SK-N-SH treated with all-trans-retinoic acid at 6 μM for 48 hours (cell line): ENCODE measurements at regions not wholly inside any gene's neighbourhood (a gene's known extent, or its start where the extent isn't known, plus 50 kb on each side); places are given as distances from the start of the nearest gene placed in this dataset.

Source experiments
- ATAC-seq: fragments of 200-7000 bp; cut with Tn5 transposase; 3 replicates; pipeline ENCODE4 v1.9.1; 2020; ENCODE audit warnings: mild to moderate bottlenecking, moderate library complexity
- ARNTL ChIP-seq: fragments of 450-650 bp; formaldehyde crosslinking; IDR thresholded peaks from 2 replicates; pipeline ENCODE4 v1.5.0; 2020; ENCODE audit warnings: low read depth, mild to moderate bottlenecking, moderate library complexity, borderline replicate concordance
- BACH2 ChIP-seq: fragments of 250-450 bp; sonication (Bioruptor Pico); IDR thresholded peaks from 2 replicates; pipeline ENCODE4 v1.9.0; 2021; ENCODE audit warnings: mild to moderate bottlenecking, borderline replicate concordance
- CSDC2 ChIP-seq: fragments of 250-450 bp; sonication (Bioruptor Pico); IDR thresholded peaks from 2 replicates; pipeline ENCODE4 v1.5.0; 2020; ENCODE audit warnings: mild to moderate bottlenecking, moderate library complexity
- GLIS3 ChIP-seq: fragments of 250-450 bp; sonication (Bioruptor Pico); IDR thresholded peaks from 2 replicates; pipeline ENCODE4 v1.5.0; 2020; ENCODE audit warnings: mild to moderate bottlenecking, moderate library complexity
- ISL1 ChIP-seq: fragments of 250-450 bp; sonication (Bioruptor Pico); IDR thresholded peaks from 2 replicates; pipeline ENCODE4 v2.1.2; 2022; ENCODE audit warnings: mild to moderate bottlenecking, moderate library complexity
- PPARA ChIP-seq: fragments of 250-450 bp; sonication (Bioruptor Pico); IDR thresholded peaks from 2 replicates; pipeline ENCODE4 v1.5.0; 2020; ENCODE audit warnings: mild to moderate bottlenecking, borderline replicate concordance
- RARB ChIP-seq: fragments of 250-450 bp; sonication (Bioruptor Pico); IDR thresholded peaks from 2 replicates; pipeline ENCODE4 v1.8.0; 2021; ENCODE audit warnings: mild to moderate bottlenecking, moderate library complexity
- TOX ChIP-seq: fragments of 250-450 bp; sonication (Bioruptor Pico); IDR thresholded peaks from 2 replicates; pipeline ENCODE4 v1.8.0; 2021; ENCODE audit warnings: mild to moderate bottlenecking, moderate library complexity, borderline replicate concordance
- ZFP3 ChIP-seq: fragments of 250-450 bp; sonication (Bioruptor Pico); IDR thresholded peaks from 2 replicates; pipeline ENCODE4 v1.5.0; 2020; ENCODE audit warnings: mild to moderate bottlenecking, moderate library complexity
- ZFP30 ChIP-seq: fragments of 450-650 bp; formaldehyde crosslinking; IDR thresholded peaks from 2 replicates; pipeline ENCODE4 v1.5.0; 2022; ENCODE audit warnings: mild to moderate bottlenecking, moderate library complexity
- ZNF565 ChIP-seq: fragments of 450-650 bp; formaldehyde crosslinking; conservative IDR thresholded peaks from 2 replicates; pipeline ENCODE4 v1.5.0; 2020; ENCODE audit warnings: low read depth, mild to moderate bottlenecking, moderate library complexity
- ZNF70 ChIP-seq: fragments of 450-650 bp; formaldehyde crosslinking; IDR thresholded peaks from 2 replicates; pipeline ENCODE4 v1.5.0; 2020; ENCODE audit warnings: mild to moderate bottlenecking, moderate library complexity
- ZNF8 ChIP-seq: fragments of 450-650 bp; formaldehyde crosslinking; IDR thresholded peaks from 2 replicates; pipeline ENCODE4 v1.5.0; 2020; ENCODE audit warnings: mild to moderate bottlenecking, moderate library complexity
- TF ChIP-seq, protein P1 (sequence below): fragments of 250-450 bp; sonication (Bioruptor Pico); IDR thresholded peaks from 2 replicates; pipeline ENCODE4 v1.5.1; 2020; ENCODE audit warnings: low read depth, mild to moderate bottlenecking, moderate library complexity
- TF ChIP-seq, protein P2 (sequence below): fragments of 250-450 bp; sonication (Bioruptor Pico); IDR thresholded peaks from 2 replicates; pipeline ENCODE4 v1.5.1; 2021; ENCODE audit warnings: mild to moderate bottlenecking, moderate library complexity
- TF ChIP-seq, protein P3 (sequence below): fragments of 250-450 bp; sonication (Bioruptor Pico); IDR thresholded peaks from 2 replicates; pipeline ENCODE4 v1.8.0; 2021; ENCODE audit warnings: low read depth, mild to moderate bottlenecking, moderate library complexity, borderline replicate concordance
- TF ChIP-seq, protein P4 (sequence below): fragments of 250-450 bp; sonication (Bioruptor Pico); IDR thresholded peaks from 2 replicates; pipeline ENCODE4 v1.8.0; 2020; ENCODE audit warnings: mild to moderate bottlenecking, moderate library complexity, borderline replicate concordance
- TF ChIP-seq, protein P5 (sequence below): fragments of 250-450 bp; sonication (Bioruptor Pico); IDR thresholded peaks from 2 replicates; pipeline ENCODE4 v1.5.0; 2020; ENCODE audit warnings: mild to moderate bottlenecking, moderate library complexity

DNA sequence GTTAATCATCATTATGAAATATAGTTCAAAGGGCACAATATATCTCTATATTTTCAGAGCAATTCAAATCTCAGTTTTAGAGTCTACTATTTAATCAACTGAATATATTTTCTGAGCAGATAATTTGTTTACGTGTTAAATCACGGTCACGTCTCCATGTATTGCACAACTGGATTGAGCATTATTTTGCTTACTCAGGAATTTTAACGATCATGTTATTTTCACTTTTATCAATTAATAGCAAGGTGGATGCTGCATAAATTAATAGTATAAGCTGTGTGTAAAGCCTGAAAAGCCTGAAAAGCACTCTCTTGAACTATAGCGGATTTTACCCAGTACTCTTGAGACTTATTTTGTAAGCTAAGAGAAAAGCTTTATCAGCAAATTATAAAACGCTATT lies 374.9 kb downstream of the MAGEB5 start:
- TF ChIP-seq ZFP3 (CRISPR knock-in tag) = no peak
- TF ChIP-seq, protein P1, sequence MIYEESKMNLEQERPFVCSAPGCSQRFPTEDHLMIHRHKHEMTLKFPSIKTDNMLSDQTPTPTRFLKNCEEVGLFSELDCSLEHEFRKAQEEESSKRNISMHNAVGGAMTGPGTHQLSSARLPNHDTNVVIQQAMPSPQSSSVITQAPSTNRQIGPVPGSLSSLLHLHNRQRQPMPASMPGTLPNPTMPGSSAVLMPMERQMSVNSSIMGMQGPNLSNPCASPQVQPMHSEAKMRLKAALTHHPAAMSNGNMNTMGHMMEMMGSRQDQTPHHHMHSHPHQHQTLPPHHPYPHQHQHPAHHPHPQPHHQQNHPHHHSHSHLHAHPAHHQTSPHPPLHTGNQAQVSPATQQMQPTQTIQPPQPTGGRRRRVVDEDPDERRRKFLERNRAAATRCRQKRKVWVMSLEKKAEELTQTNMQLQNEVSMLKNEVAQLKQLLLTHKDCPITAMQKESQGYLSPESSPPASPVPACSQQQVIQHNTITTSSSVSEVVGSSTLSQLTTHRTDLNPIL = no peak
- TF ChIP-seq ZNF8 = no peak
- TF ChIP-seq GLIS3 (CRISPR knock-in tag) = no peak
- TF ChIP-seq, all 23 proteins: peak for 0

DNA sequence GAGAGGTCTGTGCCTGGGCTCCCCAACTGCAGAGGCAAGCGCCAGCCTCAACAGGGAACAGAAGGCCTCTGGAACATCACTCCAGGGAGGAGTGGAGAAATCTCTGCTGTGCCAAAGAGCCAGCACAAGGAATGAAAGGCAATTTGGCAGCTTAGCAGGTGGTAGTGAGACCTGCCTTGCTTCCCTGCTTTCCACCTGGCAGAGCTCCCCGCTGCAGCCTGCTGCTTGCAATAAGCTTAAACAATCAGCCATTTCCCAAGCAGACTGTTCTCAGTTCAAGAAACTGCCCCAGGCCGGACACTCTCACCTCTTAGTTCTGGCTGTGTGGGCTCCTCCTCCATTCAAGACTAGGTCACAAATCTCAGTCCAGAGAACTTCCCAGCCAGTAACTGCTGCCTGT lies 370.6 kb downstream of the MAGEB5 start:
- TF ChIP-seq BACH2 (CRISPR knock-in tag) (no peak), ISL1 (no peak), ARNTL (no peak), ZFP30 (CRISPR knock-in tag) (no peak), ZNF8 (no peak), ZNF565 (CRISPR knock-in tag) (no peak), CSDC2 (CRISPR knock-in tag) (no peak), ZNF70 (CRISPR knock-in tag) (no peak)
- TF ChIP-seq, protein P2, sequence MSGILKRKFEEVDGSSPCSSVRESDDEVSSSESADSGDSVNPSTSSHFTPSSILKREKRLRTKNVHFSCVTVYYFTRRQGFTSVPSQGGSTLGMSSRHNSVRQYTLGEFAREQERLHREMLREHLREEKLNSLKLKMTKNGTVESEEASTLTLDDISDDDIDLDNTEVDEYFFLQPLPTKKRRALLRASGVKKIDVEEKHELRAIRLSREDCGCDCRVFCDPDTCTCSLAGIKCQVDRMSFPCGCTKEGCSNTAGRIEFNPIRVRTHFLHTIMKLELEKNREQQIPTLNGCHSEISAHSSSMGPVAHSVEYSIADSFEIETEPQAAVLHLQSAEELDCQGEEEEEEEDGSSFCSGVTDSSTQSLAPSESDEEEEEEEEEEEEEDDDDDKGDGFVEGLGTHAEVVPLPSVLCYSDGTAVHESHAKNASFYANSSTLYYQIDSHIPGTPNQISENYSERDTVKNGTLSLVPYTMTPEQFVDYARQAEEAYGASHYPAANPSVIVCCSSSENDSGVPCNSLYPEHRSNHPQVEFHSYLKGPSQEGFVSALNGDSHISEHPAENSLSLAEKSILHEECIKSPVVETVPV (CRISPR knock-in tag) = no peak
- TF ChIP-seq, protein P3, sequence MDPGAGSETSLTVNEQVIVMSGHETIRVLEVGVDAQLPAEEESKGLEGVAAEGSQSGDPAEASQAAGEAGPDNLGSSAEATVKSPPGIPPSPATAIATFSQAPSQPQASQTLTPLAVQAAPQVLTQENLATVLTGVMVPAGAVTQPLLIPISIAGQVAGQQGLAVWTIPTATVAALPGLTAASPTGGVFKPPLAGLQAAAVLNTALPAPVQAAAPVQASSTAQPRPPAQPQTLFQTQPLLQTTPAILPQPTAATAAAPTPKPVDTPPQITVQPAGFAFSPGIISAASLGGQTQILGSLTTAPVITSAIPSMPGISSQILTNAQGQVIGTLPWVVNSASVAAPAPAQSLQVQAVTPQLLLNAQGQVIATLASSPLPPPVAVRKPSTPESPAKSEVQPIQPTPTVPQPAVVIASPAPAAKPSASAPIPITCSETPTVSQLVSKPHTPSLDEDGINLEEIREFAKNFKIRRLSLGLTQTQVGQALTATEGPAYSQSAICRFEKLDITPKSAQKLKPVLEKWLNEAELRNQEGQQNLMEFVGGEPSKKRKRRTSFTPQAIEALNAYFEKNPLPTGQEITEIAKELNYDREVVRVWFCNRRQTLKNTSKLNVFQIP (CRISPR knock-in tag) = no peak
- no peak for ATAC-seq

More for the DNA sequence above, 374.9 kb downstream of the MAGEB5 start:
- no peak for ATAC-seq

DNA sequence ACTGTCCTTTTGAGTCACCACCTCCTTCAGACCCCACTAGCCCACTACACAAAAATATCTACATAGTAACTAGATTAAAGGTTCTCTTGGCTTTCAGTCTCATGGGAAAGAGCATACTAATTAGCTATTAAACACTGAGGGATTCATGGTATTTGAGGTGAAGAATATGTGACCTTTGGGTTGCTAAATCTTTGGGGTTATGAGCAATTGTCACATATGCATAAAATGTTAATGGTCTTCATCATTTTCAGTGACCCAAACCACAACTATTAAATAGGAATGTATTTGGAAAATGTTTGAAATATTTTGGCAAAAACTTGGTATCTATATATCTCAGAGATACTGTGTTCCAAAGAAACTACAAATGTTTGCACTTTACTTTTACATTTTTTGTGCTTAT lies 365.1 kb downstream of the MAGEB5 start:
- no peak for ATAC-seq
- TF ChIP-seq TOX (CRISPR knock-in tag) = no peak
- TF ChIP-seq, all 23 proteins: peak for 0

DNA sequence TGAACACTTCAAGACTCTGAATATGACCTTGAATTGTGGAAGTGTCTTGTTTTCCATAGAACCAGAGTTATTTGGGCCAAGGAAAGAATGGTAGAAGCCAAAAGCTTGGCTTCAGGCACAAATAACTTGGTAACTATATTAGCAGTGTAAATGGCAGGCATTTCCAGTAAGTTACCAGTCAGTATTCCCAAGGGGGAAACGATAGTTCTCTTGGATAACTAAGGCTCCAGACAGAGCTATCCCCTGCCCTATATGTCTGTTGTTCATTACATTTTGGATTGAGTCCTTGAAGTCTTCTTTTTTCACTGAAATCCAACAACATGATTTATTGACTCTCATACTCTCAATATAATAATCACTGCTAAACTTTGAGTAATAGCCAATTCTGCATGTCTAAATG lies 364.1 kb downstream of the MAGEB5 start:
- no peak for TF ChIP-seq GLIS3 (CRISPR knock-in tag)
- TF ChIP-seq, protein P4, sequence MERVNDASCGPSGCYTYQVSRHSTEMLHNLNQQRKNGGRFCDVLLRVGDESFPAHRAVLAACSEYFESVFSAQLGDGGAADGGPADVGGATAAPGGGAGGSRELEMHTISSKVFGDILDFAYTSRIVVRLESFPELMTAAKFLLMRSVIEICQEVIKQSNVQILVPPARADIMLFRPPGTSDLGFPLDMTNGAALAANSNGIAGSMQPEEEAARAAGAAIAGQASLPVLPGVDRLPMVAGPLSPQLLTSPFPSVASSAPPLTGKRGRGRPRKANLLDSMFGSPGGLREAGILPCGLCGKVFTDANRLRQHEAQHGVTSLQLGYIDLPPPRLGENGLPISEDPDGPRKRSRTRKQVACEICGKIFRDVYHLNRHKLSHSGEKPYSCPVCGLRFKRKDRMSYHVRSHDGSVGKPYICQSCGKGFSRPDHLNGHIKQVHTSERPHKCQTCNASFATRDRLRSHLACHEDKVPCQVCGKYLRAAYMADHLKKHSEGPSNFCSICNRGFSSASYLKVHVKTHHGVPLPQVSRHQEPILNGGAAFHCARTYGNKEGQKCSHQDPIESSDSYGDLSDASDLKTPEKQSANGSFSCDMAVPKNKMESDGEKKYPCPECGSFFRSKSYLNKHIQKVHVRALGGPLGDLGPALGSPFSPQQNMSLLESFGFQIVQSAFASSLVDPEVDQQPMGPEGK = no peak
- TF ChIP-seq TOX (CRISPR knock-in tag) = no peak
- TF ChIP-seq RARB = no peak
- ATAC-seq = no peak

DNA sequence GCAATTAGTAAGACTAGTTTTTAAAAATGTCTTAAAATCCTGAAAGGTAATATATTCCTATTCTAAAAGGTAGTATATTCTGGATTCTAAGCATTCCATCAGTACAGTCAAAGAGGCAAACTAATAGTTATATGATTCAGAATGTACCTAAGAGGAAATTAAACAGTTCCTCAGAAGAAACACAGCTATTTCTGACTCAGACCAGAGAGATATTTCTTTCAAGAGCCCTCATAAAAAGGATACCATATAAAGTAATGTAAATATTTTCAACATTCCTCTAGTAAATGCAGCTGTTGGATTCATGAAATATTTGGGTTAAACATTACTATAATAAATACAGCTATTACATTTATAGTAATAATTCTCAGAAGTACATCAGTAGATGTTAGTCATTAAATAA lies 358.3 kb downstream of the MAGEB5 start:
- TF ChIP-seq PPARA (CRISPR knock-in tag) (no peak), ZFP30 (CRISPR knock-in tag) (no peak), CSDC2 (CRISPR knock-in tag) (no peak), TOX (CRISPR knock-in tag) (no peak), RARB (no peak), BACH2 (CRISPR knock-in tag) (no peak)
- TF ChIP-seq, protein P5, sequence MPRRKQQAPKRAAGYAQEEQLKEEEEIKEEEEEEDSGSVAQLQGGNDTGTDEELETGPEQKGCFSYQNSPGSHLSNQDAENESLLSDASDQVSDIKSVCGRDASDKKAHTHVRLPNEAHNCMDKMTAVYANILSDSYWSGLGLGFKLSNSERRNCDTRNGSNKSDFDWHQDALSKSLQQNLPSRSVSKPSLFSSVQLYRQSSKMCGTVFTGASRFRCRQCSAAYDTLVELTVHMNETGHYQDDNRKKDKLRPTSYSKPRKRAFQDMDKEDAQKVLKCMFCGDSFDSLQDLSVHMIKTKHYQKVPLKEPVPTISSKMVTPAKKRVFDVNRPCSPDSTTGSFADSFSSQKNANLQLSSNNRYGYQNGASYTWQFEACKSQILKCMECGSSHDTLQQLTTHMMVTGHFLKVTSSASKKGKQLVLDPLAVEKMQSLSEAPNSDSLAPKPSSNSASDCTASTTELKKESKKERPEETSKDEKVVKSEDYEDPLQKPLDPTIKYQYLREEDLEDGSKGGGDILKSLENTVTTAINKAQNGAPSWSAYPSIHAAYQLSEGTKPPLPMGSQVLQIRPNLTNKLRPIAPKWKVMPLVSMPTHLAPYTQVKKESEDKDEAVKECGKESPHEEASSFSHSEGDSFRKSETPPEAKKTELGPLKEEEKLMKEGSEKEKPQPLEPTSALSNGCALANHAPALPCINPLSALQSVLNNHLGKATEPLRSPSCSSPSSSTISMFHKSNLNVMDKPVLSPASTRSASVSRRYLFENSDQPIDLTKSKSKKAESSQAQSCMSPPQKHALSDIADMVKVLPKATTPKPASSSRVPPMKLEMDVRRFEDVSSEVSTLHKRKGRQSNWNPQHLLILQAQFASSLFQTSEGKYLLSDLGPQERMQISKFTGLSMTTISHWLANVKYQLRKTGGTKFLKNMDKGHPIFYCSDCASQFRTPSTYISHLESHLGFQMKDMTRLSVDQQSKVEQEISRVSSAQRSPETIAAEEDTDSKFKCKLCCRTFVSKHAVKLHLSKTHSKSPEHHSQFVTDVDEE (CRISPR knock-in tag) = no peak
- TF ChIP-seq, protein P3 (CRISPR knock-in tag) = no peak
- TF ChIP-seq, all 23 proteins: peak for 0
- no peak for ATAC-seq
